GM12874 (cell line): ENCODE measurements at regions not wholly inside any gene's neighbourhood (a gene's known extent, or its start where the extent isn't known, plus 50 kb on each side); places are given as distances from the start of the nearest gene placed in this dataset.

Experiments used
- CTCF ChIP-seq: IDR thresholded peaks from 2 replicates; pipeline ENCODE4 v1.5.1; 2011; ENCODE audit warnings: low read depth, mild to moderate bottlenecking, control low read depth, low read length, moderate library complexity; ENCODE audit not compliant: insufficient read depth

- TF ChIP-seq CTCF: no peak
These were observed 954.6 kb upstream of the LCORL start for GRCh38 chr4:18975916-18976808.

GRCh38 chr4:18973296-18973695, 951.7 kb upstream of the LCORL start:
- no peak for TF ChIP-seq CTCF

- no peak for TF ChIP-seq CTCF
These were observed 940.3 kb upstream of the LCORL start for GRCh38 chr4:18961879-18962278.

GRCh38 chr4:18961266-18961665, 939.7 kb upstream of the LCORL start:
- no peak for TF ChIP-seq CTCF

- no peak for TF ChIP-seq CTCF
These were observed 936.2 kb upstream of the LCORL start for GRCh38 chr4:18957716-18958115.

- TF ChIP-seq CTCF: no peak
These were observed 933.0 kb upstream of the LCORL start for GRCh38 chr4:18954538-18954937.

- no peak for TF ChIP-seq CTCF
These were observed 932.1 kb upstream of the LCORL start for GRCh38 chr4:18953613-18954012.
